ENCODE measurements at regions not wholly inside any gene's neighbourhood (a gene's known extent, or its start where the extent isn't known, plus 50 kb on each side); places are given as distances from the start of the nearest gene placed in this dataset.

- no peaks in the 10 kb centered on the region for H3K9me3 ChIP-seq
- no peak for DNase-seq
- TF ChIP-seq CTCF (IDR thresholded peaks at IDR 0.05) (no peak), POLR2A (IDR thresholded peaks at IDR 0.05) (no peak)
- no peaks in the 10 kb centered on the region for H3K4me1 ChIP-seq
- H3K36me3 ChIP-seq = no peaks in the 10 kb centered on the region
- H3K4me3 ChIP-seq (replicated peaks in 1 of 3) = no peak overlapping the region
- no peak overlapping the region for H3K27ac ChIP-seq
- intact Hi-C loops (cut with DNase I) = no loop called here
- no peaks in the 10 kb centered on the region for H3K27me3 ChIP-seq
These were observed 484.1 kb upstream of the SEMA6A start for GRCh38 chr5:117058740-117059139.

GRCh38 chr5:117055517-117055916 lies 480.9 kb upstream of the SEMA6A start:
- Histone ChIP-seq H3K4me1 (no peaks in the 10 kb centered on the region), H3K27ac (no peak overlapping the region), H3K27me3 (no peaks in the 10 kb centered on the region), H3K36me3 (no peaks in the 10 kb centered on the region), H3K9me3 (no peaks in the 10 kb centered on the region), H3K4me3 (replicated peaks in 1 of 3) (no peak overlapping the region)
- DNase-seq = no peak
- WGBS, 2 donors = 87 to 91% methylated on average over 2 of the region's 2 CpGs
- TF ChIP-seq POLR2A (IDR thresholded peaks at IDR 0.05) (no peak), CTCF (IDR thresholded peaks at IDR 0.05) (no peak)
- intact Hi-C loops (cut with DNase I) = no loop called here

- H3K27me3 ChIP-seq = no peaks in the 10 kb centered on the region
- no peaks in the 10 kb centered on the region for H3K9me3 ChIP-seq
- no peak overlapping the region for H3K27ac ChIP-seq
- DNase-seq = no peak
- no peak overlapping the region for H3K4me3 ChIP-seq (replicated peaks in 1 of 3)
- H3K36me3 ChIP-seq = no peaks in the 10 kb centered on the region
- no peaks in the 10 kb centered on the region for H3K4me1 ChIP-seq
- 71 to 73% methylated on average over 4 of the region's 4 CpGs for WGBS, 2 donors
- no peak for TF ChIP-seq CTCF (IDR thresholded peaks at IDR 0.05)
- TF ChIP-seq POLR2A (IDR thresholded peaks at IDR 0.05) = no peak
- intact Hi-C loops (cut with DNase I) = no loop called here
These were observed 480.3 kb upstream of the SEMA6A start for GRCh38 chr5:117054911-117055310.

GRCh38 chr5:117054141-117054540 lies 479.5 kb upstream of the SEMA6A start:
- Histone ChIP-seq H3K4me1 (no peaks in the 10 kb centered on the region), H3K9me3 (no peaks in the 10 kb centered on the region), H3K36me3 (no peaks in the 10 kb centered on the region), H3K27me3 (no peaks in the 10 kb centered on the region), H3K4me3 (replicated peaks in 1 of 3) (no peak overlapping the region), H3K27ac (no peak overlapping the region)
- TF ChIP-seq CTCF (IDR thresholded peaks at IDR 0.05) = no peak
- TF ChIP-seq POLR2A (IDR thresholded peaks at IDR 0.05) = no peak
- no peak for DNase-seq
- intact Hi-C loops (cut with DNase I) = no loop called here
- 59 to 64% methylated on average over 1 of the region's 1 CpG for WGBS, 2 donors

GRCh38 chr5:117041926-117042595 lies 467.4 kb upstream of the SEMA6A start:
- no peak overlapping the region for H3K4me3 ChIP-seq (replicated peaks in 1 of 3)
- H3K4me1 ChIP-seq = no peaks in the 10 kb centered on the region
- no peak for TF ChIP-seq CTCF (IDR thresholded peaks at IDR 0.05)
- TF ChIP-seq POLR2A (IDR thresholded peaks at IDR 0.05) = no peak
- no peak overlapping the region for H3K27ac ChIP-seq
- intact Hi-C loops (cut with DNase I) = no loop called here
- 67 to 73% methylated on average over 6 of the region's 6 CpGs for WGBS, 2 donors
- no peaks in the 10 kb centered on the region for H3K9me3 ChIP-seq
- no peak for DNase-seq
- no peaks in the 10 kb centered on the region for H3K27me3 ChIP-seq
- H3K36me3 ChIP-seq = no peaks in the 10 kb centered on the region

Measured in thyroid gland (tissue), 4 donors.